ENCODE measurements at regions not wholly inside any gene's neighbourhood (a gene's known extent, or its start where the extent isn't known, plus 50 kb on each side); places are given as distances from the start of the nearest gene placed in this dataset.
A peak's percentile ranks its signal among the peaks of the same experiment; 100 is the strongest.

DNA sequence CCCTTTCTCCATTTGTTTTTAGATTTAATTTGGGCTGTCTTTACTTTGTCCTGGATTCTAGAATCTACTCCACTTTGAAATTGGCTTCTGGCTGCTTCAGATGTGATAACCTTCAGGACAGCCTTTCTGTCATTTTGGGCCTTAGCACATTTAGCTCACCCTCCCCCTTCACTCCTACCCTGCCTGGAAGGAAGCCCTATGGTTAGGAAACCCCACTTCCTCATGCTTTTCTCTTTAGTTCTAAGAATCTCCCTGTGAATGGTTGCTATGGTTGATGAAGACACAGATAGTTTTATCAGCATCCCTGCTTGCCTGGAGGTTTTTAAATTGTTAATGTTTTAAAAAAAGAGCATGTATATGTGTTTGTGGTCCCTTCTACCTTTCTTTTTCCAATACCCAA lies 100.7 kb upstream of the PTPN13 start:
- no peak for DNase-seq (ENCODE audit: low read depth)
- H3K4me3 ChIP-seq (ENCODE audit: low read depth, low read length) = no peak overlapping the region
- TF ChIP-seq, protein P1, sequence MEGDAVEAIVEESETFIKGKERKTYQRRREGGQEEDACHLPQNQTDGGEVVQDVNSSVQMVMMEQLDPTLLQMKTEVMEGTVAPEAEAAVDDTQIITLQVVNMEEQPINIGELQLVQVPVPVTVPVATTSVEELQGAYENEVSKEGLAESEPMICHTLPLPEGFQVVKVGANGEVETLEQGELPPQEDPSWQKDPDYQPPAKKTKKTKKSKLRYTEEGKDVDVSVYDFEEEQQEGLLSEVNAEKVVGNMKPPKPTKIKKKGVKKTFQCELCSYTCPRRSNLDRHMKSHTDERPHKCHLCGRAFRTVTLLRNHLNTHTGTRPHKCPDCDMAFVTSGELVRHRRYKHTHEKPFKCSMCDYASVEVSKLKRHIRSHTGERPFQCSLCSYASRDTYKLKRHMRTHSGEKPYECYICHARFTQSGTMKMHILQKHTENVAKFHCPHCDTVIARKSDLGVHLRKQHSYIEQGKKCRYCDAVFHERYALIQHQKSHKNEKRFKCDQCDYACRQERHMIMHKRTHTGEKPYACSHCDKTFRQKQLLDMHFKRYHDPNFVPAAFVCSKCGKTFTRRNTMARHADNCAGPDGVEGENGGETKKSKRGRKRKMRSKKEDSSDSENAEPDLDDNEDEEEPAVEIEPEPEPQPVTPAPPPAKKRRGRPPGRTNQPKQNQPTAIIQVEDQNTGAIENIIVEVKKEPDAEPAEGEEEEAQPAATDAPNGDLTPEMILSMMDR (IDR thresholded peaks at IDR 0.05; ENCODE audit: insufficient read depth, low read depth, low read length, missing control alignments) = no peak

DNA sequence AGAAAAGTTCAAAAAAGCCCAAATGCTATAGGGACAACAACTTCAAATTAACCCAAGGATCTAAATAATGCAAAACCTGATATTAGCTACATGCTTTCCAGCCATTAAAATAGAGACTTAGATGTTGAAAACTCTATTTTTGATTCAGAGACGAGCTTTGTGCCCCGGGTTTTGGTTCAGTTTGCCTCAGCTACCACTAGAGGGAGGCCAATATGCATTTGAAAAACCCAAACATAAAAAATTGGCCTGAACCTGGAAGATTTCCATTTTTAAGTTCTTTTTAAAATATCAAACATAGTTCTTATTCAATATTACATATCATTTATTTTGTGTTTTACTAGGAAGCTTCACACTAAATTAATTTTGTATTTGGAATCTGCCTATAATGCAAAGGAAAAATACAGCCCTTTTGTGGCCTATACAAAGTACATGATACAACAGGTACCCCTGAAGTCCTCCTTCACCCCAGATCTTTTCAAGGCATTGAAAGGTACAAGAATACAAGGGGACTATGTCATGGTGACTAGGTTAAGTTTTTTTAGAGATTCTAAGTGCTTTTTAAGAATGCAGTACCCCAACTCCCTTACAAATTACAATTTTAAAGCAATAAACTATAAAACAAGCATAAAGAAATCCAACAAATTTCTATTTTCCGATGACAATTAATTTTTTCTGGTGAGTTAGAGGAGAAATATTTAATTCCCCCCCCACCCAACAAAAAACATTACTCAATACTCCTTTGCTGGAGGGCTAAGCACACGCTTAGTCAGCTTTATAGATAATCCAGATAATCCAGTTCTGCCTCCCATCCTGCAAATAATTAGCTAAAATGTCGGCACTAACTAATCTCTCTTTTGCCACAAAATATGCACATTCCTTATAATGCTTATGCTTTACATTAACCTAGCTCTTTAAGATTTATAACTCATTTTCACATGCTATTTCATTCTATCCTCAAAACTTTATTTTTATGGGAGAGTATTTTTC lies 97.7 kb upstream of the PTPN13 start:
- DNase-seq (ENCODE audit: low read depth) = peak; percentile 58
- no peak overlapping the region for H3K4me3 ChIP-seq (ENCODE audit: low read depth, low read length)
- TF ChIP-seq, protein P1 (IDR thresholded peaks at IDR 0.05; ENCODE audit: insufficient read depth, low read depth, low read length, missing control alignments) = peak; percentile 79

- TF ChIP-seq, protein P1 (IDR thresholded peaks at IDR 0.05; ENCODE audit: insufficient read depth, low read depth, low read length, missing control alignments) = no peak
- H3K4me3 ChIP-seq (ENCODE audit: low read depth, low read length) = no peak overlapping the region
- peak; percentile 25 for DNase-seq (ENCODE audit: low read depth)
These were observed 97.0 kb upstream of the PTPN13 start for GRCh38 chr4:86497131-86497530.

DNA sequence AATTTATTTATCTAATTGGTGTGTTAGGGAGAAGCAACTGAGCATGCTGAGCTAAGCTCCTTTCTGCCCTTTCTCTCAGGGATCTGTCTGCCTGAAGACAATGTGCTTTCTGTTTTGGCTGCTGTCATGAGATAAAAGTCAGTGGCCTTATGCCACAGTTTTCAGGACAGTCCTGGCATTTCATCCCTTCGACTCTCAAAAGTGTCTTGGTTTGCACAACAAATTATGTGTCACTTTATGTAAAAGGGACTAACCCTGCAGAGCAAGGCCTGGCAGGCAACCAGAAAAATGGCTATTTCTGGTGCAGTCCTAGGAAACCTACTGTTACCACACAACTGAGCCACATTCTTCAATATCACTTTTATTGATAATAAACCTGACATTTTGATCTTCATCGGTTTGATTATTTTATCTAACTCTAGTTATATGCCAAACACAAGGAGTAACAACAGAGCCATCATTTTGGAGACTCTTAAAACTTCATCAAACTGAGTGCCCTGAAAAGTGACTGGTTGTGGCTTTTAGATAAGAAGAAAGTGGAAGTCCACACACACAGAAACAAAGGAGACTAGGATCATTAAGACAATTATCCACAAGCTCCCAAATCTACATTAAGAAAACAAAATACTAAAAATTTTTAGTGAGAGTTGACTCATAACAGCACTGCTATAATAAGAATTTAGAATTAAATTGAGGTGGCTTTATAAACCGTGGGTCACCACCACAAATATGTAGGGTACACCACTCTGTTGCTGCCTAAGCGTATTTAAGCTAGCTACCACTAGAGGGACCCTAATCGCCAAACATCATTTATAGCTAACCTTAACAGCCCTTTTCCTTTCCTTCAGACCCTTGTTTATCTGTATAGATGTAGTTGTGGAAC lies 95.9 kb upstream of the PTPN13 start:
- TF ChIP-seq, protein P1 (IDR thresholded peaks at IDR 0.05; ENCODE audit: insufficient read depth, low read depth, low read length, missing control alignments) = peak; percentile 80
- DNase-seq (ENCODE audit: low read depth) = peak; percentile 77
- H3K4me3 ChIP-seq (ENCODE audit: low read depth, low read length) = no peak overlapping the region; the same call in 1 of the 2 replicates

GRCh38 chr4:86498863-86499166 lies 95.3 kb upstream of the PTPN13 start:
- no peak for DNase-seq (ENCODE audit: low read depth)
- TF ChIP-seq, protein P1 (IDR thresholded peaks at IDR 0.05; ENCODE audit: insufficient read depth, low read depth, low read length, missing control alignments) = no peak
- H3K4me3 ChIP-seq (ENCODE audit: low read depth, low read length) = no peak overlapping the region

GRCh38 chr4:86500527-86500926 lies 93.6 kb upstream of the PTPN13 start:
- H3K4me3 ChIP-seq (ENCODE audit: low read depth, low read length) = no peak overlapping the region
- TF ChIP-seq, protein P1 (IDR thresholded peaks at IDR 0.05; ENCODE audit: insufficient read depth, low read depth, low read length, missing control alignments) = no peak
- no peak for DNase-seq (ENCODE audit: low read depth)

Data from GM12865 (cell line).